ENCODE measurements at regions not wholly inside any gene's neighbourhood (a gene's known extent, or its start where the extent isn't known, plus 50 kb on each side); places are given as distances from the start of the nearest gene placed in this dataset.

- Histone ChIP-seq H3K36me3 (ENCODE audit: low read length) (no peaks in the 10 kb centered on the region), H3K9me3 (ENCODE audit: insufficient read depth, low read length) (no peaks in the 10 kb centered on the region), H3K27ac (ENCODE audit: low read depth, low read length) (no peak overlapping the region), H3F3A (ENCODE audit: insufficient read depth) (no peaks in the 10 kb centered on the region), H3K79me2 (ENCODE audit: insufficient read depth, low read length) (no peaks in the 10 kb centered on the region), H3K4me3 (ENCODE audit: insufficient read depth, low read length, poor library complexity, severe bottlenecking) (no peak overlapping the region), H3K27me3 (ENCODE audit: low read length) (no peaks in the 10 kb centered on the region), H3K9me2 (replicated peaks; ENCODE audit: insufficient read depth, low read length) (no peaks in the 10 kb centered on the region), H3K4me2 (ENCODE audit: low read depth, low read length, poor library complexity, severe bottlenecking) (no peak overlapping the region), H3K9ac (ENCODE audit: low read length) (no peak overlapping the region), H2AFZ (ENCODE audit: low read depth, low read length, severe bottlenecking) (no peak overlapping the region), H4K20me1 (ENCODE audit: low read depth, low read length) (no peaks in the 10 kb centered on the region)
- no peak for TF ChIP-seq EZH2phosphoT487 (conservative IDR thresholded peaks at IDR 0.05; ENCODE audit: low read length)
These were observed 523.6 kb upstream of the KLF12 start for GRCh38 chr13:74657765-74658164.

GRCh38 chr13:74651121-74651520 lies 516.9 kb upstream of the KLF12 start:
- Histone ChIP-seq H3K9me3 (ENCODE audit: insufficient read depth, low read length) (no peaks in the 10 kb centered on the region), H3K36me3 (ENCODE audit: low read length) (no peaks in the 10 kb centered on the region), H3K9me2 (replicated peaks; ENCODE audit: insufficient read depth, low read length) (no peaks in the 10 kb centered on the region), H3F3A (ENCODE audit: insufficient read depth) (no peaks in the 10 kb centered on the region), H3K27ac (ENCODE audit: low read depth, low read length) (no peak overlapping the region), H3K27me3 (ENCODE audit: low read length) (no peaks in the 10 kb centered on the region), H2AFZ (ENCODE audit: low read depth, low read length, severe bottlenecking) (no peak overlapping the region), H4K20me1 (ENCODE audit: low read depth, low read length) (no peaks in the 10 kb centered on the region), H3K4me2 (ENCODE audit: low read depth, low read length, poor library complexity, severe bottlenecking) (no peak overlapping the region), H3K4me3 (ENCODE audit: insufficient read depth, low read length, poor library complexity, severe bottlenecking) (no peak overlapping the region), H3K79me2 (ENCODE audit: insufficient read depth, low read length) (no peaks in the 10 kb centered on the region), H3K9ac (ENCODE audit: low read length) (no peak overlapping the region)
- TF ChIP-seq EZH2phosphoT487 (conservative IDR thresholded peaks at IDR 0.05; ENCODE audit: low read length) (no peak), CTCF (IDR thresholded peaks at IDR 0.05; ENCODE audit: insufficient read depth, low read length, poor library complexity, severe bottlenecking) (no peak)

GRCh38 chr13:74647991-74648390 lies 513.8 kb upstream of the KLF12 start:
- H3K4me3 ChIP-seq (ENCODE audit: insufficient read depth, low read length, poor library complexity, severe bottlenecking), result no peak overlapping the region
- H3K27me3 ChIP-seq (ENCODE audit: low read length), result no peaks in the 10 kb centered on the region
- H4K20me1 ChIP-seq (ENCODE audit: low read depth, low read length), result no peaks in the 10 kb centered on the region
- no peak overlapping the region for H2AFZ ChIP-seq (ENCODE audit: low read depth, low read length, severe bottlenecking)
- no peaks in the 10 kb centered on the region for H3K36me3 ChIP-seq (ENCODE audit: low read length)
- no peaks in the 10 kb centered on the region for H3K79me2 ChIP-seq (ENCODE audit: insufficient read depth, low read length)
- TF ChIP-seq CTCF (IDR thresholded peaks at IDR 0.05; ENCODE audit: insufficient read depth, low read length, poor library complexity, severe bottlenecking), result no peak
- no peak for TF ChIP-seq EZH2phosphoT487 (conservative IDR thresholded peaks at IDR 0.05; ENCODE audit: low read length)
- H3K9me2 ChIP-seq (replicated peaks; ENCODE audit: insufficient read depth, low read length), result no peaks in the 10 kb centered on the region
- no peak overlapping the region for H3K27ac ChIP-seq (ENCODE audit: low read depth, low read length)
- no peaks in the 10 kb centered on the region for H3F3A ChIP-seq (ENCODE audit: insufficient read depth)
- H3K9me3 ChIP-seq (ENCODE audit: insufficient read depth, low read length), result no peaks in the 10 kb centered on the region
- H3K4me2 ChIP-seq (ENCODE audit: low read depth, low read length, poor library complexity, severe bottlenecking), result no peak overlapping the region
- no peak overlapping the region for H3K9ac ChIP-seq (ENCODE audit: low read length)

- Histone ChIP-seq H3K79me2 (ENCODE audit: insufficient read depth, low read length) (no peaks in the 10 kb centered on the region), H3K9ac (ENCODE audit: low read length) (no peak overlapping the region), H3K9me2 (replicated peaks; ENCODE audit: insufficient read depth, low read length) (no peaks in the 10 kb centered on the region), H4K20me1 (ENCODE audit: low read depth, low read length) (no peaks in the 10 kb centered on the region), H2AFZ (ENCODE audit: low read depth, low read length, severe bottlenecking) (no peak overlapping the region), H3K4me3 (ENCODE audit: insufficient read depth, low read length, poor library complexity, severe bottlenecking) (no peak overlapping the region), H3K27me3 (ENCODE audit: low read length) (no peaks in the 10 kb centered on the region), H3K4me2 (ENCODE audit: low read depth, low read length, poor library complexity, severe bottlenecking) (no peak overlapping the region), H3F3A (ENCODE audit: insufficient read depth) (no peaks in the 10 kb centered on the region), H3K36me3 (ENCODE audit: low read length) (no peaks in the 10 kb centered on the region), H3K9me3 (ENCODE audit: insufficient read depth, low read length) (no peaks in the 10 kb centered on the region), H3K27ac (ENCODE audit: low read depth, low read length) (no peak overlapping the region)
- TF ChIP-seq CTCF (IDR thresholded peaks at IDR 0.05; ENCODE audit: insufficient read depth, low read length, poor library complexity, severe bottlenecking) (no peak), EZH2phosphoT487 (conservative IDR thresholded peaks at IDR 0.05; ENCODE audit: low read length) (no peak)
These were observed 513.0 kb upstream of the KLF12 start for GRCh38 chr13:74647211-74647610.

All from SU-DHL-6 (cell line).